ENCODE measurements at regions not wholly inside any gene's neighbourhood (a gene's known extent, or its start where the extent isn't known, plus 50 kb on each side); places are given as distances from the start of the nearest gene placed in this dataset.

DNA sequence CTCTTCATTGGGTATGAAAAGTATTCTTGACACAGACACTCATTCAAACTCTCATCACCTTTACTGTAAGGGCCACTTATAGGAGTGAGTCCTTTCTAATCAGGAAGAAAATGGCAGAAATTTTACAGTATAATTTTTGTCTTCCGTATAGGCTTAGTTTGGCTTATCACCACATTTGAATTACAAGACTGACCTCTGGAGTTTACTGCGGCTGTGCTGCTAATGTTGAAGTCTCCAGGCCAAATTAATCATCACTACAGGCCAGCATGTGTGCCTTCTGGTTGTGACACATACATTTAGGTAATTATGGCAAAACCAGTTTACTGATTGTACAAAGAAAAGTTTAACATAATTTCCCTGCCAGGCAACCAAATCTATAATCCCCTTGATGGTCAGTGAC is 753.6 kb upstream of the GCFC2 start:
- no peak for TF ChIP-seq ELF4 (IDR thresholded peaks at IDR 0.05)
- no peak for TF ChIP-seq SP1 (IDR thresholded peaks at IDR 0.05)
- no peak for TF ChIP-seq LEF1 (IDR thresholded peaks at IDR 0.05; ENCODE audit: borderline replicate concordance)
- no peak for TF ChIP-seq TARDBP (IDR thresholded peaks at IDR 0.05)
- no peak for TF ChIP-seq FOXK2 (IDR thresholded peaks at IDR 0.05)
- TF ChIP-seq L3MBTL2 (conservative IDR thresholded peaks at IDR 0.05): no peak
